Left lung (tissue), 4 donors: ENCODE measurements at regions not wholly inside any gene's neighbourhood (a gene's known extent, or its start where the extent isn't known, plus 50 kb on each side); places are given as distances from the start of the nearest gene placed in this dataset.

Experiments used
- ATAC-seq: fragments of 200-7000 bp; cut with Tn5 transposase; one replicate; pipeline ENCODE4 v1.9.1; 2020; ENCODE audit warnings: moderate library complexity
- DNase-seq, 4 donors: peaks; one replicate each; pipeline ENCODE4 v3.0.0-alpha.2; 2013 to 2020
- H3K27ac ChIP-seq, 2 donors: fragments of 200-600 bp; sonication (generic) in 1 of 2; one replicate each; pipeline versions ENCODE4 v1.5.0 to v1.8.0; 2020 to 2021
- H3K27me3 ChIP-seq, 2 donors: fragments of 200-600 bp; sonication (generic) in 1 of 2; one replicate each; pipeline versions ENCODE4 v1.5.0 to v1.8.0; 2020 to 2021
- H3K36me3 ChIP-seq, 2 donors: fragments of 200-600 bp; sonication (generic) in 1 of 2; one replicate each; pipeline versions ENCODE4 v1.5.0 to v1.8.0; 2020 to 2021
- H3K4me1 ChIP-seq, 2 donors: fragments of 200-600 bp; one replicate each; pipeline ENCODE4 v1.8.0; 2021
- H3K4me3 ChIP-seq, 2 donors: fragments of 200-600 bp; sonication (generic) in 1 of 2; one replicate each; pipeline versions ENCODE4 v1.5.0 to v1.8.0; 2020 to 2021; ENCODE audit warnings: mild to moderate bottlenecking in 1 of 2
- H3K9me3 ChIP-seq, 2 donors: fragments of 200-600 bp; sonication (generic) in 1 of 2; one replicate each; pipeline versions ENCODE4 v1.5.0 to v1.8.0; 2020 to 2021
- CTCF ChIP-seq, 2 donors: fragments of 200-600 bp; sonication (generic) in 1 of 2; IDR thresholded peaks; one replicate each; pipeline versions ENCODE4 v1.5.0 to v1.8.0; 2021; ENCODE audit warnings: antibody characterized with exemption in 2 of 2
- intact Hi-C, 2 donors: fragments of 100-400 bp; cut with DNase I; formaldehyde crosslinking; loops; one replicate each; pipeline versions ENCODE4 v1.11.2 to v1.14.2; 2022
- donor health status: DM: no; HTN: yes; CAD: no.
- donor health status: DM: no; HTN: no; CAD: no.

GRCh38 chr6:21899708-21900107, 306.2 kb downstream of the SOX4 start:
- no peak overlapping the region for H3K27ac ChIP-seq
- no peak overlapping the region for H3K4me3 ChIP-seq
- intact Hi-C loops, result no loop called here
- H3K27me3 ChIP-seq, result no peaks in the 10 kb centered on the region
- no peaks in the 10 kb centered on the region for H3K36me3 ChIP-seq
- ATAC-seq (peak; percentile 42), DNase-seq (no peak)
- H3K9me3 ChIP-seq, result no peaks in the 10 kb centered on the region
- H3K4me1 ChIP-seq, result no peaks in the 10 kb centered on the region
- no peak for TF ChIP-seq CTCF (IDR thresholded peaks at IDR 0.05)

- Histone ChIP-seq H3K27me3 (no peaks in the 10 kb centered on the region), H3K4me3 (no peak overlapping the region), H3K36me3 (no peaks in the 10 kb centered on the region), H3K9me3 (no peaks in the 10 kb centered on the region), H3K4me1 (no peaks in the 10 kb centered on the region), H3K27ac (no peak overlapping the region)
- ATAC-seq, result peak; percentile 82
- no peak for TF ChIP-seq CTCF (IDR thresholded peaks at IDR 0.05)
- intact Hi-C loops, result no loop called here
- DNase-seq, result no peak
Measured at GRCh38 chr6:21900730-21901129, 307.2 kb downstream of the SOX4 start.

GRCh38 chr6:21902628-21903169, 309.1 kb downstream of the SOX4 start:
- H3K4me1 ChIP-seq, result no peaks in the 10 kb centered on the region
- H3K4me3 ChIP-seq, result no peak overlapping the region
- H3K27me3 ChIP-seq, result no peaks in the 10 kb centered on the region
- no peaks in the 10 kb centered on the region for H3K9me3 ChIP-seq
- ATAC-seq, result no peak
- H3K36me3 ChIP-seq, result no peaks in the 10 kb centered on the region
- H3K27ac ChIP-seq, result no peak overlapping the region
- DNase-seq, result no peak
- TF ChIP-seq CTCF (IDR thresholded peaks at IDR 0.05), result no peak
- intact Hi-C loops, result no loop called here

GRCh38 chr6:21905531-21905930, 312.0 kb downstream of the SOX4 start:
- Histone ChIP-seq H3K4me1 (no peaks in the 10 kb centered on the region), H3K9me3 (no peaks in the 10 kb centered on the region), H3K36me3 (no peaks in the 10 kb centered on the region), H3K27ac (no peak overlapping the region), H3K4me3 (no peak overlapping the region), H3K27me3 (no peaks in the 10 kb centered on the region)
- intact Hi-C loops, result no loop called here
- DNase-seq (no peak), ATAC-seq (no peak)
- no peak for TF ChIP-seq CTCF (IDR thresholded peaks at IDR 0.05)

- Histone ChIP-seq H3K36me3 (no peaks in the 10 kb centered on the region), H3K27me3 (no peaks in the 10 kb centered on the region), H3K4me3 (no peak overlapping the region), H3K4me1 (no peaks in the 10 kb centered on the region), H3K9me3 (no peaks in the 10 kb centered on the region), H3K27ac (no peak overlapping the region)
- DNase-seq (no peak), ATAC-seq (no peak)
- intact Hi-C loops, result no loop called here
- no peak for TF ChIP-seq CTCF (IDR thresholded peaks at IDR 0.05)
Measured at GRCh38 chr6:21906826-21907225, 313.3 kb downstream of the SOX4 start.
